ENCODE measurements at regions not wholly inside any gene's neighbourhood (a gene's known extent, or its start where the extent isn't known, plus 50 kb on each side); places are given as distances from the start of the nearest gene placed in this dataset.

GRCh38 chr11:93248602-93249001, 50.8 kb upstream of the SLC36A4 start:
- peak; percentile 4 for DNase-seq (ENCODE audit: low read depth)

- peak; percentile 24 for DNase-seq (ENCODE audit: low read depth)
Observed at GRCh38 chr11:93249459-93250220, 51.8 kb upstream of the SLC36A4 start.

- DNase-seq (ENCODE audit: low read depth) = no peak
Observed at GRCh38 chr11:93250326-93250725, 52.5 kb upstream of the SLC36A4 start.

GRCh38 chr11:93251922-93252321, 54.1 kb upstream of the SLC36A4 start:
- no peak for DNase-seq (ENCODE audit: low read depth)

GRCh38 chr11:93253111-93253510, 55.3 kb upstream of the SLC36A4 start:
- no peak for DNase-seq (ENCODE audit: low read depth)

GRCh38 chr11:93256623-93257022, 58.8 kb upstream of the SLC36A4 start:
- DNase-seq (ENCODE audit: low read depth) = no peak

GRCh38 chr11:93267383-93267782, 63.2 kb upstream of the DEUP1 start:
- no peak for DNase-seq (ENCODE audit: low read depth)

- DNase-seq (ENCODE audit: low read depth) = no peak
Observed at GRCh38 chr11:93268287-93269040, 62.1 kb upstream of the DEUP1 start.

- no peak for DNase-seq (ENCODE audit: low read depth)
Observed at GRCh38 chr11:93271596-93271995, 58.9 kb upstream of the DEUP1 start.

- DNase-seq (ENCODE audit: low read depth) = no peak
Observed at GRCh38 chr11:93274851-93275250, 55.7 kb upstream of the DEUP1 start.

- no peak for DNase-seq (ENCODE audit: low read depth)
Observed at GRCh38 chr11:93278976-93279375, 51.6 kb upstream of the DEUP1 start.

GRCh38 chr11:93279851-93280347, 50.6 kb upstream of the DEUP1 start:
- DNase-seq (ENCODE audit: low read depth) = no peak
